COLO668 (cell line): ENCODE measurements at regions not wholly inside any gene's neighbourhood (a gene's known extent, or its start where the extent isn't known, plus 50 kb on each side); places are given as distances from the start of the nearest gene placed in this dataset.

Experiments used
- DNase-seq: peaks from one replicate; lab custom pipeline; 2025; ENCODE audit not compliant: unreplicated experiment; lab: John Stamatoyannopoulos, UW

DNA sequence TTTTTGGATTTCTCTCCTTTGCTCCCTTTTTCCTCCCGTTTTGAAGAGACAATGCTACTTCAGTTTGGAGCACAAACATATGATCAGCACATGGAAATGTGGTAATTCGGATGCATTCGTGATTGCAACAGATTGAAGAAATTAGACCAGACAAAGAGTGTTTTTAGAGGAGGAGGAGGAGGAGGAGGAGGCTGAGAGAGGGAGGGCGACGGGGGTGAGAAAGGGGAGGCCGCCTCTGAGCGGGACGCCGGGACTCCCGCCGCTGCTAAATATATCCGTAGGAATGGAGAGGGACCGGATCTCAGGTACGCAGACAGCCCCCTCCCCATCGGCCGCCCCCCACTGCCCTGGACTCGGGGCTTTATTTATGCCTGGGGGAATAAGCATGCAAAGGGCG is 179.3 kb downstream of the SEC14L1 start:
- DNase-seq: no peak

GRCh38 chr17:77320485-77321256 is 179.9 kb downstream of the SEC14L1 start:
- no peak for DNase-seq

GRCh38 chr17:77321649-77322513 is 181.1 kb downstream of the SEC14L1 start:
- no peak for DNase-seq

DNA sequence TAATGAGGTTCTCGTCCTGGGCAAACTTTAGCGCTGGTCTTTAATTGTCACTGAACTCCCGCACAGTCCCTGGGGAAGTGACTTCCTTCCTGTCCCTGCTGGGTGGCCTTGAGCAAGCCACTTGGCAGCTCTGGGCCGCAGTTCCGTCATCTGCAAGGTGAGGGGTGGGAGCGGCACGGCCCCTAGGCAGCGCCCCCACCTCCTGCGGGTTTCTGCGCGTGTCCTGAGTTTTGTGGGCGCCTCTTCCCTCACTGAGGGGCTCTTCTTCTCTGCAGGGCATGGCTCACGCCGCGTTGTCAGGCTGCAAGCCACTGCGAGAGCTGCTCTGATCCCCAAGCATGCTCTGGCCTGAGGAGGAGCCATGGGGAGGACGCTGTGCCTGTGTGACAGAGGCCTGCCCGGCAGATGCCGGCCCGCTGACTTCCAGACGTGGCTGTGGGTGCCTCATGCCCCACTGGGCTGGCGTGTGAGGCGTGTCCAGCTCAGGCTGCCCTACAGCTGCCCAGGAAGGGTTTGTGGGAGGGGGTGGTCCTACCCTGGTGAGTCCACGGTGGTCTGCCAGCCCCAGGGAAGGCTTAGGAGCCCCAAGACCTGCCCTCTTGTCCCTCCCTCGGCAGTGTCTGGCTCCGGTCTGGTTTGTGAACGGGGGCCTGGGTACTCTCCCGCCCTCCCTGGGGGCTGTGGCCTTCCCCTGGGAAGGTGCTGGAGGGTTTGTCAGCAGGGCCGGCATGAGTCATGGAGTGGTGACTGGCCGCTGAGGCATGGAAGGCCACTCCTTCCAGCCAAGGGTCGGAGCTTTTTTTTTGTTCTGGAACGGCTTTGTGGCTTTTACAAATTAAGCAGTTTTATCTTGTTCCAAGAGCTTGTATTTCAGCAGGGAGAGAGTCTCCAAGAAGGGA is 182.0 kb downstream of the SEC14L1 start:
- no peak for DNase-seq

DNA sequence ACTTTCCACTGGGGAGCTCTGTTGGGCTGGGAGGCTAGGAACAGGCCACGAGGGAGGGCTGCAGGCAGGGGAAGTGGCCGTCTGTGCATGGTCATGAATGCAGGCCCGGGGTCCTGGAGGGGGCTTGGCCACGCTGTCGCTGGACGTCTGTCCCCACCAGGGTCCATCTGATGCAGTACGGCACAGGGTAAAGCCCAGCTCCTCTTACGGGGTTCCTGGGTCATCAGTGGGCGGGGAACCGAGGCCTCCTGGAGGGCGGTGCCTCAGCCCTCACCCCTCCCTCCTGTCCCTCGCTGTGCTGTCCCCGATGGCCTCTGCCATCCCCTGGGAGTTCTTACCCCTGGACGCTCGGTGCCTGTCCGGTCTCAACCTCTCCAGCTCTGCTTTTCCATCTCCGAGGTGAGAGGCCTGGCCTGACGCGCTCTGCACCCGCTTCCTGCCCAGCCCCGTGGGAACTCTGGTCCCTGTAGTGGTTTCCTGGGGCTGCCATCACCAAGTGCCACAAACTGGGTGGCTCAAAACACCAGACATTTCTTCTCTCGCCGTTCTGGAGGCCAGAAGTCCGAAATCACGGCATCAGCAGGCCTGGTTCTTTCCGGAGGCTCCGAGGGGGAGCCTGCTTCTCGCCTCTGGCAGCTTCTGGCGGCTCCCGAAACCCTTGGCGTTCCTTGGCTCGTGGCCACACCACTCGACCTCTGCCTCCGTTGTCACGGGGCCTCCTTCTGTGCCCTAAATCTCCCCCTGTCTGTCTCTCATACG is 182.8 kb downstream of the SEC14L1 start:
- DNase-seq: no peak

DNA sequence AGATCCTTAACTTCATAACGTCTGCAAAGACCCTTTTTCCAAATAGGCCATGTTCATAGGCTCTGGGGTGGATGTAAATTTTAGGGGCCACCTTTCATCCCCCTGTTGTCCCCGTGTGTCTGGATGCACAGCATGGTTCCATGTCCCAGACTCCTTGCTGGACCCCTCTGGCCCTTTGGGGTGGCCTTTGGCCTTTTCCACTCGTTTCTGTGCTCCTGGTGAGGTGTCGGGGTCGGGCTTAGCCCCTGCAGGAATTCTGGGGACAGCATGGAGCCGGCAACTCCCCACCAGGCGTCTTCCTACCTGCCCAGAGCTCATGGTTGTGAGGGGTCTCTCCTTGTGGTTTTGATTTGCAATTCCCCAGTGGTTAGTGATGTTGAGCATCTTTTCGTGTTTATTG is 183.5 kb downstream of the SEC14L1 start:
- no peak for DNase-seq

- no peak for DNase-seq
Observed at GRCh38 chr17:77325577-77326075, 184.9 kb downstream of the SEC14L1 start.

GRCh38 chr17:77326076-77326591 is 185.4 kb downstream of the SEC14L1 start:
- DNase-seq: no peak

DNA sequence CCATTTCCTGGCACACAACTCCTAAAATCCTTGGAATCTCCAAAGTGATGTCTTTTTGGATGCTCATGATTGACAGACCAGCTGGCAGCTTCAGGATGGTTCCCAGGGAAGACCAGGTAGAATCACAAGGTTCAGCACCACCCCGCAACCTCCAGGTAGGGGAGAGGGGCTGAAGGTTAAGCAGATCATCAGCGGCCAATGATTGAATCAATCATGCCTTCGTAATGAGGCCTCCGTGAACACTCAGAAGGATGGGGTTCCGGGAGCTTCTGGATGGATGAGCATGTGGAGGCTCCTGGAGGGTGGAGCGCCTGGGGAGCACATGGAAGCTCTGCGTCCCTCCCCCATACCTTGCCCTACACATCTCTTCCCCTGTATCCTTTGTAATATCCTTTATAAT is 185.9 kb downstream of the SEC14L1 start:
- no peak for DNase-seq

DNA sequence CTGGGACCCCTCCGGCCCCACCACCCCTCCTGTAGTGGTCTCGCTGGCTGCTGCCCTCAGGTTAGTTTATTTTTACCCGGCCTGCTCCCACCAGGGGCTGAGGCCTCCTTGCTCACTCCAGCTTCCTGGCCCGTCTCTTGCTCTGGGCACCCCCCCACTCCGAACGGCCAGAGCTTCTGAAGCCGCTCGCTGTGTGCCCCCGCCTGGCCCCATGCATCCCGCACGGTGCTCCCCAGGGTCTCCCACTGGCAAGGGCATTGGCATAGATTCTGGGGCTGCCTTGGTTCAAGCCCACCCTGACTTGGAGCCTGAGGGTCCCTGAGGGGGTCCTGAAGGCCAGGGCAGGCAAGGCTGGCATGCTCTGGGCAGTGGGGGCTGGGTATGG is 186.4 kb downstream of the SEC14L1 start:
- no peak for DNase-seq

DNA sequence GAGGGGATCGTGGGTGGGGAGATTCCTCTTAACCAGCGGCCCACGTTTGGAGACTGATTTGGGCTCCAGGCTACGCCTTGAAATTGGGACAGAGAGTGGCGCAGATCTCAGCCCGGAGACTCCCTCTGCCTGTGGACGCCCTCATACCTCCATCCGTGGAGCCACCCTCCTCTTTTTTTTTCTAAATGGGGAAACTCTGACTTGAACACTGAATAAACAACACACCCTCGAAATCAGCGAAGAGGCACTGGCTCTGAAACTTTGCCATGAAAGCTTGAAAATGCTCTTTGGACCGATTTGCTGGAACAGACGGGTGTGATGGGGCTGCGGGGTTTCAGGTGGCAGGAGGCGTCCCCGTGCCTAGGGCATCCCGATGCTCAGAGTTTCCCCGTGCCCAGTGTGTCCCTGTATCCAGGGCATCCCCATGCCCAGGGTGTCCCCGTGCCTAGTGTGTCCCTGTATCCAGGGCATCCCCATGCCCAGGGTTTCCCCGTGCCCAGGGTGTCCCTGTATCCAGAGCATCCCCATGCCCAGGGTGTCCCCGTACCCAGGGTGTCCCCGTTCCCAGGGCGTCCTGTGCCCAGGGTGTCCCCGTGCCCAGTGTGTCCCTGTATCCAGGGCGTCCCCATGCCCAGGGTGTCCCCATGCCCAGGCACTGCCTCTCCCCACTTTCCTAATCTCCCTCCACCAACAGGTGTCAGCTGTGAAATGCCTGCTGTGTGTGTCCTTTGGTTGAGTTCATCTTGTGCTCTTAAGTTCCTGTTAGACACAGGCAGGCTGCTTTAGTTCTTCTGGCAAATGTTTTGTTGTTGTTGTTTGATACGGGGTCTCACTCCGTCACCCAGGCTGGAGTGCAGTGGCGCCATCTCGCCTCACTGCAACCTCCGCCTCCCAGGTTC is 187.0 kb downstream of the SEC14L1 start:
- DNase-seq: no peak

- DNase-seq: peak; percentile 39
Observed at GRCh38 chr17:77328823-77329740, 188.3 kb downstream of the SEC14L1 start.

DNA sequence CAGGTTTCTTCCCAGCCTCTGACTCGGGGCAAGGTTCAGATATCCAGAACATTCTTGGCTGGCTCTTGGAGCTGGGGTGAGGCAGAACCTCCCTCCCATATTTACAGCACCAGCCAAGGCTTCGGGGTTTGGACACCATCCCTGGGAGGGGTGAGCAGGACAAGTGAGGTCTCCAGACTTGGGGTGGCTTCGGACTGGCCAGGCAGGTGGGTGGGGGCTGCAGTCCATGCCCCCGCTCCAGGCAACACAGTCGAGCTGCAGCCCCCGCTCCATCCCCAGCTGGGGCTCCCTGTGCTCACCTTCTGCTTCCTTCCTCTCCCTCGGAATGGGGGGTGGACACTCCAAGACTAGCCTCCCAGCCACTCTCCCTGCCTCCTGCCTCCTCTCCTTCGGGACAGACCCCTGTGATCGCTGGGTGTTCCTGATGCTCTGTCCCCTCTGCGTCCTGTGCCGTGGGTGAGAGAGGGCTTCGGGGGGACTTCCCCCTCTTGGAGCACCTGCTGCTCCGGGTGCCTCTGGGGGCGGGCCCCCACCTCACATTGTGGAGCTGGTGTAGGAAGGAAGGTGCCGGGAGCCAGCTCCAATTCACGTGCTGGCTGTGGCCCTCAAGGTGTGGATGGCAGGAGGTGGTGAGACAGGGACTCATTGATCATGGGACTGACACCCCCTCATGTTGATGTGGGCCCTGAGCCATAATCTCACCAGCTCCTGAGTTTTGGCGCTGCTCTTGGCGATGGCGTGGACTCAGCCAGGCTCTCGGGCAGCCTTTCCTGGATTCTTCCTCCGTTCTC is 189.2 kb downstream of the SEC14L1 start:
- DNase-seq: no peak

DNA sequence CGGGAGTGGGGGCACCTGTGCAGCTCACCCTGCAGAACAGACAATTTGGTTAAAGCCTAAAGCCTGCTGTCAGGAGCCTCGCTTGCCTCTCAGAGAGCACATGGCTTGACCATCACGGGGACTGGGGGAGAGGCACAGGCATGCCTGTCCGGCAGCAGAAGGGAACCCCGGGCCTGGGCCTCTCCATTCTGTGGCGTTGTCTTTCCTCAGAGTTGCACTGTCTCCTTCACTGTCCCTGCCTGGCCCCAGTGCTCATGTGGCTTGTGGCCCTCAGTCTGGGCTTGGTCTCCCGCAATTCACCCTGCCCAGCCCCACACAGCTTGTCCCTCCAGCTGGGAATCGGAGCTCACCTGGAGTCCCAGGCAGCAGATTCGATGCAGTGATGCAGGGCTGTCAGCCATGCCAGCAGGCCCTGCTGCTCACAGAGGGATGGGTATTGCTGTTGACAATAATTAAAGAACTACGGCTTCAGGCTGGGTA is 189.9 kb downstream of the SEC14L1 start:
- DNase-seq: no peak

- peak; percentile 81 for DNase-seq
Observed at GRCh38 chr17:77331301-77331864, 190.6 kb downstream of the SEC14L1 start.

DNA sequence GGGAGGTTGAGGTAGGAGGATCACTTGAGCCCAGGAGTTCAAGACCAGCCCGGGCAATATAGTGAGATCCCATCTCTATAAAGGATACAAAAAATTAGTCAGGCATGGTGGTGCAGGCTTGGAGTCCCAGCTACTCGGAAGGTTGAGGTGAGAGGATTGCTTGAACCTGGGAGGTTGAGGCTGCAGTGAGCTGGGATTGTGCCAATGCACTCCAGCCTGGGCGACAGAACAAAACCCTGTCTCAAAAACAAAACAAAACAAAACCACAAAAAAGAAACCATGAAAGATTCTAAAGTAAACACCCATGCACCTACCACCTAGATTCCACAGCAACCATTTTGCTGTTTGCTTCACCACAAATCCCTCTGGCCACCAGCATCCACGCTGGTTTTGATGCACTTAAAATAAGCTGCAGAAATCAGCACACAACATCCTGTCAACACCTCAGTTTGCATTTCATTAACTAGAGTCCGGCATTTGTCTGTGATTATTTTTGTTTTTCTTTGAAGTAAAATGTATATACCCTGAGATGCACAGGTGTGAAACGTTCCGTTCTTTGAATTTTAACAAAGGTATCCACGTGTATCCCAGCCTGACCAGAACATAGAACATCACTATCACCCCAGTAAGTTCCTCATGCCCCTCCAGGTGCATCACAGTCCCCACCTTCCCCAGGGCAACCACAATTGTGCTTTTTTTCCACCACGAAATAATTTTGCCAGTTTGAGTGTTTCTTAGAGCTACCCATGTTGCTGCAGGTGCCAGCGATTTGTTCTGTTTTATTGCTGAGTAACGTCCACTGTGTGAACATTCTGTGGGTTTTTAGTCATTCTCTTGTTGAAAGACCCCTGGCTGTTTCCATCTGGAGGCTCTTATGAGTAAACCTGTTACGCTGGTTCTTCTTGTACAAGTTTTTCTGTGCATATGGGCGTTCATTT is 191.5 kb downstream of the SEC14L1 start:
- DNase-seq: no peak
